H1 (cell line): ENCODE measurements at regions not wholly inside any gene's neighbourhood (a gene's known extent, or its start where the extent isn't known, plus 50 kb on each side); places are given as distances from the start of the nearest gene placed in this dataset.

Experiments used
- CTCF ChIA-PET: fragments of 300-600 bp; sonication (Branson Sonifier 250); formaldehyde crosslinking; loops from one replicate; lab custom pipeline; 2021; ENCODE audit not compliant: partially characterized antibody; lab: Charles Lee
- POLR2A ChIA-PET: fragments of 300-600 bp; sonication (Branson Sonifier 250); formaldehyde crosslinking; loops from one replicate; lab custom pipeline; 2021; ENCODE audit warnings: inconsistent platforms; ENCODE audit not compliant: partially characterized antibody; lab: Charles Lee
- DNase-seq, 2 experiments: peaks; one replicate each; pipeline versions ENCODE4 v3.0.0 to v3.0.0-alpha.2; 2010 to 2022; ENCODE audit warnings: low spot score in 2 of 2, low read depth in 1 of 2, mixed read lengths in 1 of 2
- FAIRE-seq: peaks from 2 replicates; lab custom pipeline; 2011; peaks lifted over from hg19 to GRCh38; lab: Jason Lieb, UNC
- H2AFZ ChIP-seq: 2 replicates; pipeline ENCODE4 v1.8.1; 2012; ENCODE audit warnings: low read length, inconsistent platforms
- H2AK5ac ChIP-seq: 2 replicates; pipeline ENCODE4 v1.6.1; 2013; ENCODE audit warnings: low read depth, low read length
- H2BK120ac ChIP-seq: replicated peaks from 2 replicates; pipeline ENCODE3; 2013; ENCODE audit warnings: low read depth, low read length, inconsistent platforms
- H2BK12ac ChIP-seq: 2 replicates; pipeline ENCODE4 v1.6.1; 2013; ENCODE audit warnings: low read depth, low read length
- H2BK15ac ChIP-seq: 2 replicates; pipeline ENCODE4 v1.6.1; 2013; ENCODE audit warnings: low read length
- H2BK20ac ChIP-seq: 2 replicates; pipeline ENCODE4 v1.6.1; 2013; ENCODE audit warnings: low read length
- H2BK5ac ChIP-seq: 2 replicates; pipeline ENCODE4 v1.6.1; 2013; ENCODE audit warnings: low read depth, low read length
- H3K14ac ChIP-seq: 2 replicates; pipeline ENCODE4 v1.6.1; 2013; ENCODE audit warnings: inconsistent platforms; ENCODE audit not compliant: insufficient read length
- H3K18ac ChIP-seq: 2 replicates; pipeline ENCODE4 v1.6.1; 2013; ENCODE audit warnings: low read length; ENCODE audit errors: extremely low read depth
- H3K23ac ChIP-seq: 2 replicates; pipeline ENCODE4 v1.6.1; 2013; ENCODE audit warnings: inconsistent platforms; ENCODE audit not compliant: insufficient read length
- H3K23me2 ChIP-seq: 2 replicates; pipeline ENCODE4 v1.6.1; 2013; ENCODE audit warnings: low read depth, low read length
- H3K27ac ChIP-seq: 2 replicates; pipeline ENCODE4 v1.6.1; 2011; ENCODE audit warnings: low read depth, low read length, inconsistent platforms
- H3K27me3 ChIP-seq, 4 experiments: replicated peaks in 1 of 4; 1 replicate in 1 of 4; 2 replicates in 3 of 4; pipeline versions ENCODE4 v1.6.1 to v1.8.1; 2011 to 2013; ENCODE audit warnings: low read length in 3 of 4, mild to moderate bottlenecking in 3 of 4, inconsistent platforms in 2 of 4, mixed read lengths in 2 of 4, moderate library complexity in 1 of 4; ENCODE audit not compliant: control insufficient read depth in 3 of 4, insufficient read depth in 3 of 4; ENCODE audit errors: extremely low read depth in 1 of 4
- H3K36me3 ChIP-seq, 4 experiments: 2 replicates each; pipeline versions ENCODE4 v1.6.1 to v1.8.1; 2011 to 2013; ENCODE audit warnings: mild to moderate bottlenecking in 4 of 4, low read length in 3 of 4, moderate library complexity in 2 of 4, control low read depth in 1 of 4, inconsistent platforms in 1 of 4; ENCODE audit not compliant: insufficient read depth in 4 of 4, control insufficient read depth in 2 of 4
- H3K4ac ChIP-seq: replicated peaks from 2 replicates; pipeline ENCODE3; 2013; ENCODE audit warnings: low read length, low read depth, mixed read lengths, inconsistent platforms; ENCODE audit not compliant: insufficient read length
- H3K4me1 ChIP-seq, 4 experiments: replicated peaks in 1 of 4; 1 replicate in 1 of 4; 2 replicates in 3 of 4; pipeline versions ENCODE4 v1.6.1 to v1.8.1; 2011 to 2013; ENCODE audit warnings: low read length in 3 of 4, inconsistent platforms in 2 of 4, mixed read lengths in 1 of 4; ENCODE audit not compliant: insufficient read depth in 4 of 4, control insufficient read depth in 3 of 4
- H3K4me2 ChIP-seq, 2 experiments: 2 replicates each; pipeline versions ENCODE4 v1.6.1 to v1.8.1; 2011 to 2013; ENCODE audit warnings: low read depth in 2 of 2, low read length in 2 of 2, control low read depth in 1 of 2, inconsistent platforms in 1 of 2, mild to moderate bottlenecking in 1 of 2; ENCODE audit not compliant: insufficient read depth in 1 of 2
- H3K4me3 ChIP-seq, 4 experiments: fragments of 200-600, 300-600 bp in 1 of 4; sonication (generic), shearing (Covaris generic), sonication (Bioruptor Twin) in 1 of 4; 2 replicates each; pipeline versions ENCODE4 v1.5.1 to v1.8.1; 2011 to 2016; ENCODE audit warnings: low read length in 4 of 4, low read depth in 3 of 4, control low read depth in 2 of 4, inconsistent platforms in 2 of 4, mild to moderate bottlenecking in 2 of 4, mixed read lengths in 1 of 4, moderate library complexity in 1 of 4; ENCODE audit not compliant: insufficient read depth in 2 of 4; ENCODE audit errors: extremely low read depth in 1 of 4
- H3K56ac ChIP-seq: replicated peaks from 2 replicates; pipeline ENCODE3; 2013; ENCODE audit warnings: low read depth, mild to moderate bottlenecking, mixed read lengths, low read length, inconsistent platforms; ENCODE audit not compliant: insufficient read length
- H3K79me1 ChIP-seq: 2 replicates; pipeline ENCODE4 v1.6.1; 2013; ENCODE audit warnings: low read depth, low read length, control low read depth
- H3K79me2 ChIP-seq, 2 experiments: 2 replicates each; pipeline versions ENCODE4 v1.6.1 to v1.8.1; 2012 to 2013; ENCODE audit warnings: low read length in 2 of 2, mild to moderate bottlenecking in 2 of 2, inconsistent platforms in 1 of 2; ENCODE audit not compliant: insufficient read depth in 2 of 2, control insufficient read depth in 1 of 2
- H3K9ac ChIP-seq, 4 experiments: replicated peaks in 1 of 4; 1 replicate in 1 of 4; 2 replicates in 3 of 4; pipeline versions ENCODE4 v1.6.1 to v1.8.1; 2011 to 2013; ENCODE audit warnings: low read depth in 3 of 4, low read length in 3 of 4, control low read depth in 2 of 4, mild to moderate bottlenecking in 2 of 4, moderate library complexity in 2 of 4, inconsistent platforms in 1 of 4; ENCODE audit errors: extremely low read depth in 1 of 4
- H3K9me3 ChIP-seq, 2 experiments: 2 replicates each; pipeline versions ENCODE4 v1.6.1 to v1.8.1; 2012 to 2013; ENCODE audit warnings: mild to moderate bottlenecking in 2 of 2, moderate library complexity in 2 of 2, control low read depth in 1 of 2, inconsistent platforms in 1 of 2, low read depth in 1 of 2, low read length in 1 of 2, mixed read lengths in 1 of 2; ENCODE audit not compliant: insufficient read depth in 2 of 2
- H4K20me1 ChIP-seq, 2 experiments: replicated peaks in 1 of 2; 2 replicates each; pipeline versions ENCODE3 to v1.8.1; 2011 to 2013; ENCODE audit warnings: inconsistent platforms in 2 of 2, low read length in 2 of 2, mild to moderate bottlenecking in 1 of 2; ENCODE audit not compliant: insufficient read depth in 2 of 2, control insufficient read depth in 1 of 2
- H4K5ac ChIP-seq: 2 replicates; pipeline ENCODE4 v1.6.1; 2013; ENCODE audit warnings: low read length, low read depth, mixed read lengths, inconsistent platforms; ENCODE audit not compliant: insufficient read length
- H4K8ac ChIP-seq: 2 replicates; pipeline ENCODE4 v1.8.0; 2013; ENCODE audit warnings: mild to moderate bottlenecking, moderate library complexity, low read length, inconsistent platforms; ENCODE audit not compliant: insufficient read depth; ENCODE audit errors: extremely low read depth
- H4K91ac ChIP-seq: replicated peaks from 2 replicates; pipeline ENCODE3; 2013; ENCODE audit warnings: low read length, mixed read lengths, inconsistent platforms; ENCODE audit not compliant: insufficient read length
- ASH2L ChIP-seq: fragments of 200-600, 300-600 bp; sonication (generic); IDR thresholded peaks from one replicate; pipeline ENCODE4 v1.7.1; 2017; ENCODE audit warnings: low read length
- BACH1 ChIP-seq: IDR thresholded peaks from 2 replicates; pipeline ENCODE4 v1.6.1; 2012; ENCODE audit warnings: low read length, improper control_type of control experiment
- BCL11A ChIP-seq, 2 experiments: IDR thresholded peaks; one replicate each; pipeline ENCODE4 v1.6.1; 2011; ENCODE audit warnings: low read depth in 2 of 2, low read length in 2 of 2, mild to moderate bottlenecking in 2 of 2
- GABPA ChIP-seq: IDR thresholded peaks from 2 replicates; pipeline ENCODE4 v1.6.1; 2011; ENCODE audit warnings: mild to moderate bottlenecking, low read length, moderate library complexity, borderline replicate concordance; ENCODE audit not compliant: insufficient read depth
- GTF2F1 ChIP-seq: IDR thresholded peaks from 2 replicates; pipeline ENCODE4 v1.6.1; 2012; ENCODE audit warnings: low read depth, low read length, improper control_type of control experiment, borderline replicate concordance
- JUND ChIP-seq: IDR thresholded peaks from 2 replicates; pipeline ENCODE4 v1.6.1; 2011; ENCODE audit warnings: mild to moderate bottlenecking, improper control_type of control experiment, low read length
- POLR2A ChIP-seq, 2 experiments: IDR thresholded peaks; 1 replicate in 1 of 2; 2 replicates in 1 of 2; pipeline ENCODE4 v1.6.1; 2011; ENCODE audit warnings: low read depth in 2 of 2, low read length in 2 of 2, mild to moderate bottlenecking in 2 of 2; ENCODE audit errors: control extremely low read depth in 1 of 2
- RBBP5 ChIP-seq: IDR thresholded peaks from 2 replicates; pipeline ENCODE4 v1.7.1; 2012; ENCODE audit warnings: low read depth, mild to moderate bottlenecking, inconsistent platforms, low read length, moderate library complexity, borderline replicate concordance
- RFX5 ChIP-seq: IDR thresholded peaks from 2 replicates; pipeline ENCODE4 v1.6.1; 2011; ENCODE audit warnings: low read depth, low read length, improper control_type of control experiment, borderline replicate concordance
- SP1 ChIP-seq: IDR thresholded peaks from 2 replicates; pipeline ENCODE4 v1.6.1; 2011; ENCODE audit warnings: low read depth, low read length
- TEAD4 ChIP-seq: IDR thresholded peaks from 2 replicates; pipeline ENCODE4 v1.6.1; 2012; ENCODE audit warnings: low read depth, low read length, inconsistent platforms, mixed read lengths
- WGBS, 2 experiments: shearing (Covaris generic) in 1 of 2; methylation state at CpG; one replicate each; pipeline versions ENCODE4 v1.1.6 to v1.1.7; 2013 to 2015; ENCODE audit warnings: low lambda C conversion rate in 2 of 2, mixed read lengths in 2 of 2, inconsistent platforms in 1 of 2, low coverage in 1 of 2, missing lambda C conversion rate in 1 of 2; ENCODE audit not compliant: insufficient replicate concordance in 2 of 2, insufficient coverage in 1 of 2, insufficient read length in 1 of 2; ENCODE audit errors: extremely low coverage in 1 of 2, missing lambda C conversion rate in 1 of 2; 5-methylcytosine and 5-hydroxymethylcytosine counted together
- TF ChIP-seq, protein P1 (sequence below), 3 experiments: IDR thresholded peaks; 1 replicate in 2 of 3; 2 replicates in 1 of 3; pipeline versions ENCODE4 v1.5.1 to v1.6.1; 2011; ENCODE audit warnings: low read length in 3 of 3, mild to moderate bottlenecking in 3 of 3, inconsistent platforms in 2 of 3, low read depth in 1 of 3, moderate library complexity in 1 of 3; ENCODE audit not compliant: insufficient read depth in 1 of 3; ENCODE audit errors: control extremely low read depth in 1 of 3

DNA sequence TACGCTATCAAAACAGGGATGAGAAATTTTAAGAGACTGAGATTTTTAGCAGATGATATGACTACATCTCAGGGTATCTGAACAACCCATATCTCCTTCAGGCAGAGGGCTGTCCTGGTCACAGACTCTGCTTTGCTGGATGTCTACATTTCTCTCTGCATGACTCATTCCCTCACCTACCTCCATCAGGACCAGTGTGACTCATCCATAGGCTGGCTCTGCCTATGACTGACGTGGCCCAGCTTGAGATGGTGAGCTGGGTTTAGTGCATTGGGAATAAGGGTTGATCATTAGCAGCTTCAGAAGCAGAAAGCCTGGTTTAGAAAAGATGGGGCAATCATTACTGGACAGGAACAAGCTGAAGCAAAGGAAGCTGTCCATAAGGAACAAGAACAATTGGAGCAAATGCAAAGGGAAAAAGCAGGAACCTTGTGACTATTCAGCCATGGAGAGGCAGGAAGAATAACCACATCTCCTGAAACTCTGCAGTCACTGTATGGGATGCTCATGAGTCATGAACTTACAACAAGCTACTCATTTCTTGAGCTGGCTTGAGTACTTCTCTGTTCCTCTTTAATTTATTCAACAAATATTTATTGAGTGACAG is 86.4 kb upstream of the CBLN4 start:
- Histone ChIP-seq H3K4me3 (no peak overlapping the region), H3K4me2 (no peak overlapping the region), H2BK12ac (no peak overlapping the region), H4K20me1 (no peaks in the 10 kb centered on the region), H3K56ac (no peak overlapping the region), H4K91ac (no peak overlapping the region), H3K27ac (no peak overlapping the region), H2BK15ac (no peak overlapping the region), H2AK5ac (no peak overlapping the region), H3K9me3 (peaks cover 62 to 69% of the 10 kb centered on the region in 2 experiments), H3K4me1 (no peaks in the 10 kb centered on the region), H3K79me1 (no peaks in the 10 kb centered on the region)
- TF ChIP-seq, protein P1, sequence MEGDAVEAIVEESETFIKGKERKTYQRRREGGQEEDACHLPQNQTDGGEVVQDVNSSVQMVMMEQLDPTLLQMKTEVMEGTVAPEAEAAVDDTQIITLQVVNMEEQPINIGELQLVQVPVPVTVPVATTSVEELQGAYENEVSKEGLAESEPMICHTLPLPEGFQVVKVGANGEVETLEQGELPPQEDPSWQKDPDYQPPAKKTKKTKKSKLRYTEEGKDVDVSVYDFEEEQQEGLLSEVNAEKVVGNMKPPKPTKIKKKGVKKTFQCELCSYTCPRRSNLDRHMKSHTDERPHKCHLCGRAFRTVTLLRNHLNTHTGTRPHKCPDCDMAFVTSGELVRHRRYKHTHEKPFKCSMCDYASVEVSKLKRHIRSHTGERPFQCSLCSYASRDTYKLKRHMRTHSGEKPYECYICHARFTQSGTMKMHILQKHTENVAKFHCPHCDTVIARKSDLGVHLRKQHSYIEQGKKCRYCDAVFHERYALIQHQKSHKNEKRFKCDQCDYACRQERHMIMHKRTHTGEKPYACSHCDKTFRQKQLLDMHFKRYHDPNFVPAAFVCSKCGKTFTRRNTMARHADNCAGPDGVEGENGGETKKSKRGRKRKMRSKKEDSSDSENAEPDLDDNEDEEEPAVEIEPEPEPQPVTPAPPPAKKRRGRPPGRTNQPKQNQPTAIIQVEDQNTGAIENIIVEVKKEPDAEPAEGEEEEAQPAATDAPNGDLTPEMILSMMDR (IDR thresholded peaks at IDR 0.05; ENCODE audit: control extremely low read depth in 1 of 3, insufficient read depth in 1 of 3, low read depth in 1 of 3, low read length in 3 of 3) = no peak
- TF ChIP-seq RFX5 (no peak), RBBP5 (no peak), TEAD4 (no peak), GTF2F1 (no peak), BCL11A (IDR thresholded peaks at IDR 0.05; ENCODE audit: low read depth in 2 of 2, low read length in 2 of 2) (no peak), JUND (no peak), GABPA (no peak), POLR2A (IDR thresholded peaks at IDR 0.05; ENCODE audit: control extremely low read depth in 1 of 2, low read depth in 2 of 2, low read length in 2 of 2) (no peak), ASH2L (no peak), SP1 (no peak), BACH1 (no peak)
- TF ChIP-seq, all 59 proteins: peak for 0
- FAIRE-seq (no peak), DNase-seq (no peak)
- Histone ChIP-seq H3K14ac (no peak overlapping the region), H3K23ac (no peak overlapping the region), H2BK120ac (no peak overlapping the region), H4K5ac (no peak overlapping the region), H3K9ac (no peak overlapping the region), H2BK20ac (no peak overlapping the region), H2BK5ac (no peak overlapping the region), H3K4ac (no peak overlapping the region), H3K27me3 (no peaks in the 10 kb centered on the region), H3K18ac (no peak overlapping the region), H4K8ac (no peak overlapping the region), H3K79me2 (no peaks in the 10 kb centered on the region), H3K23me2 (no peaks in the 10 kb centered on the region; the same call in 1 of the 2 replicates), H2AFZ (no peak overlapping the region), H3K36me3 (no peaks in the 10 kb centered on the region)
- CTCF ChIA-PET = no interaction called here
- POLR2A ChIA-PET = no interaction called here
- 52% methylated on average over 2 of the region's 2 CpGs; no CpG with 5 or more reads in 1 of the 2 experiments for WGBS, 2 experiments
